Fibroblast of skin of abdomen (primary cell): ENCODE measurements at regions not wholly inside any gene's neighbourhood (a gene's known extent, or its start where the extent isn't known, plus 50 kb on each side); places are given as distances from the start of the nearest gene placed in this dataset.
A peak's percentile ranks its signal among the peaks of the same experiment; 100 is the strongest.

Experiments
- DNase-seq: peaks from one replicate; pipeline ENCODE4 v3.0.0-alpha.2; 2013

DNA sequence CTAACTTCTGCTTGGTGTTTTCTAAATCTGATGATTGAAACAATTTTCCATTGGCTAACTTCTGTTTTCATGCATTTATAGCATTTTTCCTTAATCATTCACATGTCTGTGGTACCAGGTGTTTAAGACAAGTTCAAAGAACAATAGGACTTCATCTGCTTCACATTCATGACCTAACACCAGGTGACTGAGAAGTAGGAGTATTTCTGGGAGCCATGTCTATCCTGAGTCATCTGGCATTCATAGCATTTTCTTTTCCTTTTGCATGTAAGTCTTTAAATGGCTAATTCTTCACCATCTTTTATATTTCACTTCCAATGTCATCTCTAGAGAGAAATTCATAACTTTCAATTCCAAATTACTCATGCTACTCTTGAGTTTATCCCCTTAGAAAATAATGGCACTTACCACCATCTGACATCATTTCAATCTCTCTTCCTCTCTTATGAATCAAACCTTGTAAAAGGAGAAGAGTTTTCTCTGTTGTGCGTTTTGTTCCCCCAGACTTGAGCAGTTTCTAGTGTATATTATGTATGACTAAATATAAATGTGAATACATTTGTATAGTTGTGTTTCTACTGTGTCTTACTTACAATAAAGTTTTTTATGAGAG is 1196.1 kb upstream of the CDH9 start:
- DNase-seq = peak; percentile 13

GRCh38 chr5:28226407-28226806 is 1188.0 kb upstream of the CDH9 start:
- DNase-seq = no peak

DNA sequence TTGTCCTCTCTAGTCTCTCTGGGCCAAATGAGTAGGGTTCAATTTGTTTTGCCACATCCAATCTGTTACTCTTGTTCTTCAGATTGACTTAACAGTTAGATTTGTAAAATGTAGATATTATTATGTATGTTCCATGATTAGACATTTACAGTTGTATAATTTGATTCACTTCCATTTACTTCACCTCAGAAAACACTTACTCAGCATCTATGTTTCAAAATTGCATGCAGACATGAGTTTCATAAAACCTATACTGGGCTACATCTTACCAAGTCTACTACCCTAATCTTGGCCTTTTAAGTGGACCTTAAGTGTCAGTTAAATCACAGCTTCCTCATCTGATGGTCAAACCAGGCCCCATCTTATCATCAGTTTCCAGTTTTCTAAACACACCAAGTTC is 1181.2 kb upstream of the CDH9 start:
- DNase-seq = no peak

- no peak for DNase-seq
Observed at GRCh38 chr5:28217695-28218094, 1179.3 kb upstream of the CDH9 start.

GRCh38 chr5:28216939-28217360 is 1178.6 kb upstream of the CDH9 start:
- DNase-seq = no peak

GRCh38 chr5:28215091-28215490 is 1176.7 kb upstream of the CDH9 start:
- no peak for DNase-seq

GRCh38 chr5:28214292-28214691 is 1175.9 kb upstream of the CDH9 start:
- no peak for DNase-seq

GRCh38 chr5:28208356-28208755 is 1170.0 kb upstream of the CDH9 start:
- no peak for DNase-seq

- DNase-seq = no peak
Observed at GRCh38 chr5:28190011-28190410, 1151.6 kb upstream of the CDH9 start.

- DNase-seq = no peak
Observed at GRCh38 chr5:28174691-28175090, 1136.3 kb upstream of the CDH9 start.

- DNase-seq = peak; percentile 57
Observed at GRCh38 chr5:28165096-28165495, 1126.7 kb upstream of the CDH9 start.

DNA sequence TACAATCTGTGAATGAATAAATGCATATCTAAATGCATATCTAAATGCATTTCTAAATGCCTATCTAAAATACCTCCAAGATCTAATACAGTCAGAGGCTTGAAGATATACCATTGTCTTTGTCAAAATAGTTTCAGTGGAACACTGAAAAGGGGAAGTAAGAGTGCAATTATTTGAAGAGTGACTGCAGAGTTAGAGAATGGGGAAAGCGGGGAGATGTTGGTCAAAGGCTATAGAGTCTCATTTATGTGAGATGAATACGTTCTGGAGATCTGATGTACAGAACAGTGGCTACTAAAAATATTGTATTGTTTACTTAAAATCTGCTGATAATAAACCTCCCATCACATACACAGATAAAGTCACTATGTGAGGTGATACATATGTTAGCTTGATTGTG is 1126.2 kb upstream of the CDH9 start:
- DNase-seq = no peak

DNA sequence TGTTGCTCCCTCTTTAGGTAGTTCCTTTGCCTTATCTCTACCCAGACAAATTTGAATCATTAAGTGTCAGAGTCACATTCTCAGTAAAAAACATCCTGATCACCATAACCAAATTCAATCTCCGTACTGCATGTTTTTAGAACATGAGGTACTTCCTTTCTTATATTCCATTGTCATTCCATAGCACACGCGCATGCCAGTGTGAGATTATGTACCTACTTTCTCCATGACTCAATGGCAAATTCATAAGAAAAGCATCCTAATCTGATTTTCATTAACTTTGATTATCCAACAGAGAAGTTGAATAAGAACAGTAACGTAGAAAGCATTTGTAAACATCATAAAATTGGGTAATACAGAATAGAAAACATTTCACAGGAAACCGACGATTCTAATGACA is 1118.6 kb upstream of the CDH9 start:
- peak; percentile 71 for DNase-seq

- no peak for DNase-seq
Observed at GRCh38 chr5:28143519-28143918, 1105.1 kb upstream of the CDH9 start.

DNA sequence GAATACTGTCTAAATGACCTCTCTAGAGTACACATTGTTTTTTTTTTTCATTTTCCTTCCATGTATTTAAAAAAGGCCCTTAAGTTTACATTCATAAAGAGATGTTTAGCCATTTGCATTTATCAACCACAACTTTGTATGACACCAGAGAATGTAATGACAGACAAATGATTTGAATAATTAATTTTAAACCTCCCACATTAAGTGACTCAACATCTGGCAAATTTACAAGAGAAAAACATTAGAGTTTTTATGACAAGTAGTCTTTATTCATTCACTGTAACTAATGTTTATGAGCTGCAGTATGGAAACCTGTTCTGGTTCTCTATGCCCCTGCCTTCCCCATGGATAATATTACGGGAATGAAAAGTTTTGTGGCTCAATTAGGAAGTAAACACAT is 1093.8 kb upstream of the CDH9 start:
- DNase-seq = peak; percentile 59

- DNase-seq = no peak
Observed at GRCh38 chr5:28117691-28118090, 1079.3 kb upstream of the CDH9 start.

GRCh38 chr5:28117273-28117672 is 1078.9 kb upstream of the CDH9 start:
- DNase-seq = no peak

DNA sequence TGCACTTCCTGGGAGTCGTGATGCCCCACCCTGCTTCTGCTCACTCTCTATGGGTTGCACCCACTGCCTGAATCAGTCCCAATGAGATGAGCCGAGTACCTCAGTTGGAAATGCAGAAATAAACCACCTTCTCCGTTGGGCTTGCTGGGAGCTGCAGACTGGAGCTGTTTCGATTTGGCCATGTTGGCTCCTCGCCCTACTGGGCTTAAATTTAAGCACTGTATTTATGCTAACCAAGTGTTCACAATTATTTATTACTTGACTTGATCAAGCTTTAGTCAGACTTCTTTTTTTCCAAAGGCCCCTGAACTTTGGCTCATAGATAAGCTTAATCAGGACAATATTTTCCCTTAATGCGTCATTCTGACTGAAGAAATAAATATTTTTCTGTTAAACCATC is 1072.4 kb upstream of the CDH9 start:
- DNase-seq = peak; percentile 2

- no peak for DNase-seq
Observed at GRCh38 chr5:28104080-28104479, 1065.7 kb upstream of the CDH9 start.

- no peak for DNase-seq
Observed at GRCh38 chr5:28084069-28084468, 1045.7 kb upstream of the CDH9 start.

GRCh38 chr5:28082610-28083009 is 1044.2 kb upstream of the CDH9 start:
- DNase-seq = no peak

DNA sequence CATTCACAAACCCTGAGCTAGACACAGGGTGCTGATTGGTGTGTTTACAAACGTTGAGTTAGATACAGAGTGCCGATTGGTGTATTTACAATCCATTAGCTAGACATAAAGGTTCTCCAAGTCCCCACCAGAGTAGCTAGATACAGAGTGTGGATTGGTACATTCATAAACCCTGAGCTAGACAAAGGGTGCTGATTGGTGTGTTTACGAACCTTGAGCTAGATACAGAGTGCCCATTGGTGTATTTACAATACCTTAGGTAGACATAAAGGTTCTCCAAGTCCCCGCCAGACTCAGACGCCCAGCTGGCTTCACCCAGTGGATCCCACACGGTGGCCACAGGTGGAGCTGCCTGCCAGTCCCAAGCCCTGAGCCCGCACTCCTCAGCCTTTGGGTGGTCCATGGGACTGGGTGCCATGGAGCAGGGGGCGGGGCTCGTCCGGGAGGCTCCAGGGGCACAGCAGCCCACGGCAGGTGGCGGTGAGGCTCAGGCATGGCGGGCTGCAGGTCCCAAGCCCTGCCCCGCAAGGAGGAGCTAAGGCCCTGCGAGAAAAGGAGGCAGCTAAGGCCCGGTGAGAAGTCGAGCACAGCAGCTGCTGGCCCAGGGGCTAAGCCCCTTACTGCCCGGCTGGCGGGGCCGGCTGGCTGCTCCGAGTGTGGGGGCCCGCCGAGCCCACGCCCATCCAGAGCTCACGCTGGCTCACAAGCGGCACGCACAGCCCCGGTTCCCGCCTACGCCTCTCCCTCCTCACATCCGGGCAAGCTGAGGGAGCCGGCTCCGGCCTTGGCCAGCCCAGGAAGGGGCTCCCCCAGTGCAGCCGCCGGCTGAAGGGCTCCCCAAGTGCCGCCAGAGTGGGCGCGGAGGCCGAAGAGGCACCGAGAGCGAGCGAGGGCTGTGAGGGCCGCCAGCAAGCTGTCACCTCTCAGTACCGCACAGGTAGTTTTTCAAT is 1039.2 kb upstream of the CDH9 start:
- DNase-seq = no peak

DNA sequence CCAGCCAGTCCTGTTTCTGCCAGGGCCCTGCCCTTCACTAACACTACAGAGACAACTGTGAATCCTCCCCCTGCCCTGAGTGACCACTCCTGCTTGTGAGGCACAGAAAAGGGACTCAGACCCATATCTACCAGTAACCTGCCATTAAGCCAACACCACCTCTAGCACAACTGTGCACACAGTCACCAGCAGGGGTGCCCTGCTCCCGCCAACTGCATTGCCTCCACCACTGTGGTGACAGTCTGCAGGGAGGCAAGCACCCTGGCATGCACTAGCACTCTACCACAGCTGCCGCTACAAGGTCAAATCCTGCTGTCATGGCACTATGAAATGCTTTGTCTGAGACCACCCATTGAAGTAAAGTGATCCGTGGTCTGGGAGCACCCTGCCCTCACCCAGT is 1028.5 kb upstream of the CDH9 start:
- DNase-seq = no peak

DNA sequence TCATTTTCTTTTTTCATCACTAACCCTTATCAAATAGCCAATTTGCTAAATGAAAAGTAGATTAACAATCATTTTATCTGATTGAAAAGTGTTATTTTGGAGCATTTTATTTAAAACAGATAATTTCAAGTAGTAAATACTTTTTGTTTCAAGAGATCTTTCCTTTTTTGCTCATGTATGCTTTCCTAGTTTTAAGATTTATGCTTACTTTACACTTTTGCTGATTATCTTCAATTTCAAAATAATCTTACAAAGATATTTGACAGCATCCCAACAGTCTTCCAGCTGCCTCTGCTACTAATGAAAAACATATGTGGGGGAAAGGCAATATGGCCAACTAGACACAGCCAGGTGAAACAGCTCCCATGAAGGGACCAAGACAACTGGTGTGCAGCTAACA is 1027.3 kb upstream of the CDH9 start:
- DNase-seq = peak; percentile 1
